RWPE2 (cell line): ENCODE measurements at regions not wholly inside any gene's neighbourhood (a gene's known extent, or its start where the extent isn't known, plus 50 kb on each side); places are given as distances from the start of the nearest gene placed in this dataset.

Source experiments
- ATAC-seq: fragments of 200-7000 bp; cut with Tn5 transposase; 3 replicates; pipeline ENCODE4 v1.9.1; 2021; ENCODE audit warnings: low read depth
- DNase-seq: peaks from one replicate; pipeline ENCODE4 v3.0.0-alpha.2; 2020; ENCODE audit warnings: low spot score
- H3K27ac ChIP-seq: fragments of 450-650 bp; 2 replicates; pipeline ENCODE4 v1.5.1; 2017; ENCODE audit warnings: mild to moderate bottlenecking; ENCODE audit not compliant: poor library complexity, severe bottlenecking
- H3K27me3 ChIP-seq: fragments of 250-450 bp; sonication (Bioruptor Pico); 2 replicates; pipeline ENCODE4 v1.5.1; 2021; ENCODE audit warnings: mild to moderate bottlenecking, moderate library complexity; ENCODE audit not compliant: insufficient read depth, poor library complexity, severe bottlenecking
- H3K36me3 ChIP-seq: fragments of 250-450 bp; sonication (Bioruptor Pico); 2 replicates; pipeline ENCODE4 v1.5.1; 2020; ENCODE audit warnings: low read depth, mild to moderate bottlenecking, moderate library complexity
- H3K4me1 ChIP-seq: fragments of 250-450 bp; sonication (Bioruptor Pico); 2 replicates; pipeline ENCODE4 v1.5.1; 2021; ENCODE audit warnings: mild to moderate bottlenecking, moderate library complexity; ENCODE audit not compliant: insufficient read depth, poor library complexity, severe bottlenecking
- H3K4me3 ChIP-seq: fragments of 250-450 bp; sonication (Bioruptor Pico); 2 replicates; pipeline ENCODE4 v1.5.1; 2021; ENCODE audit warnings: mild to moderate bottlenecking, moderate library complexity; ENCODE audit not compliant: severe bottlenecking
- H3K9me3 ChIP-seq: fragments of 250-450 bp; sonication (Bioruptor Pico); 2 replicates; pipeline ENCODE4 v1.5.1; 2021; ENCODE audit warnings: mild to moderate bottlenecking, moderate library complexity; ENCODE audit not compliant: severe bottlenecking
- TF ChIP-seq, protein P1 (sequence below): fragments of 450-650 bp; IDR thresholded peaks from one replicate; pipeline ENCODE4 v1.5.1; 2017; ENCODE audit warnings: mild to moderate bottlenecking, moderate library complexity; ENCODE audit not compliant: poor library complexity, severe bottlenecking

GRCh38 chr14:50045039-50045711, 71.2 kb downstream of the VCPKMT start:
- no peaks in the 10 kb centered on the region for H3K27me3 ChIP-seq
- no peak for ATAC-seq
- H3K27ac ChIP-seq, result peak overlapping the region; percentile 16
- H3K4me1 ChIP-seq, result peaks cover 16% of the 10 kb centered on the region
- H3K9me3 ChIP-seq, result no peaks in the 10 kb centered on the region
- no peak for DNase-seq
- no peaks in the 10 kb centered on the region for H3K36me3 ChIP-seq
- TF ChIP-seq, protein P1, sequence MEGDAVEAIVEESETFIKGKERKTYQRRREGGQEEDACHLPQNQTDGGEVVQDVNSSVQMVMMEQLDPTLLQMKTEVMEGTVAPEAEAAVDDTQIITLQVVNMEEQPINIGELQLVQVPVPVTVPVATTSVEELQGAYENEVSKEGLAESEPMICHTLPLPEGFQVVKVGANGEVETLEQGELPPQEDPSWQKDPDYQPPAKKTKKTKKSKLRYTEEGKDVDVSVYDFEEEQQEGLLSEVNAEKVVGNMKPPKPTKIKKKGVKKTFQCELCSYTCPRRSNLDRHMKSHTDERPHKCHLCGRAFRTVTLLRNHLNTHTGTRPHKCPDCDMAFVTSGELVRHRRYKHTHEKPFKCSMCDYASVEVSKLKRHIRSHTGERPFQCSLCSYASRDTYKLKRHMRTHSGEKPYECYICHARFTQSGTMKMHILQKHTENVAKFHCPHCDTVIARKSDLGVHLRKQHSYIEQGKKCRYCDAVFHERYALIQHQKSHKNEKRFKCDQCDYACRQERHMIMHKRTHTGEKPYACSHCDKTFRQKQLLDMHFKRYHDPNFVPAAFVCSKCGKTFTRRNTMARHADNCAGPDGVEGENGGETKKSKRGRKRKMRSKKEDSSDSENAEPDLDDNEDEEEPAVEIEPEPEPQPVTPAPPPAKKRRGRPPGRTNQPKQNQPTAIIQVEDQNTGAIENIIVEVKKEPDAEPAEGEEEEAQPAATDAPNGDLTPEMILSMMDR, result no peak
- H3K4me3 ChIP-seq, result no peak overlapping the region

DNA sequence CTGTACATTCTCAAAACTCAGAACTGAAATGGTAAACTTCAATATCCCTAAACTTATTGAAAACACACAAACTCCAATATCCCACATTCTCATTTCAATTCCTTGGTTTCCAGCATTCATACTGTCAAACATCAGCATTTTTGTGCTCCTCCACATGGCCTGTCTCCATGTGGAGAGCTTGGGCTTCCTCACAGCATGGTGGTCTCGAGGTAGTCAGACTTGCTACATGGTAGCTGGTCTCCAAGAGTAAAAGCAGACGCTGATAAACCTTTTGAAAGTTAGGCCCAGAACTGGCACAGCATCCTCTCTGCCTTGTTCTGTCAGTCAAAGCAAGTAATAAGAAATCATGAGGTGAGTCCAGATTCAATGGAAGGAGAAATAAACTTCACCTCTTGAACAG, 70.5 kb downstream of the VCPKMT start:
- Histone ChIP-seq H3K27ac (no peak overlapping the region), H3K4me3 (no peak overlapping the region), H3K36me3 (no peaks in the 10 kb centered on the region), H3K27me3 (no peaks in the 10 kb centered on the region), H3K4me1 (peaks cover 9% of the 10 kb centered on the region), H3K9me3 (no peaks in the 10 kb centered on the region)
- DNase-seq, result no peak
- no peak for ATAC-seq
- TF ChIP-seq, protein P1, result no peak

DNA sequence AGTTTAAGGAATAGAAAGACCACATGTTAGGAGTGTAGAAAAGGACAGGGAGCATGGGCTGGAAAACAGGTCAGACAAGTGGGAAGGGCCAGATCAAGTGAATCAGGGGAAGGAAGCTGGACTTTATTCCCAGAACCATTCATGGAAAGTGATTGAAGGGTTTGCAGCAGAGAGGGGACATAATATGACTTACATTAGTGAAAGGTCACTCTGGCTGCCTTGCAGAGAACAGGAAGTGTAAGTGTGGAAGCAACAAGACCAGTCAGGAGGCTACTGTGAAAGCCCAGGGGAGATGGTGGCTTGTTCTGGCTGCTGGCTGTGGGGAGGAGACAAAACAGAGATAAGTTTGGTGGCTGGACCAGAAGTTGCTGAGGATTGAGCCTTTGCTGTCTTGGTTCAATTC, 69.1 kb downstream of the VCPKMT start:
- Histone ChIP-seq H3K27ac (no peak overlapping the region), H3K4me3 (no peak overlapping the region), H3K4me1 (peaks cover 7% of the 10 kb centered on the region), H3K27me3 (no peaks in the 10 kb centered on the region), H3K9me3 (no peaks in the 10 kb centered on the region), H3K36me3 (no peaks in the 10 kb centered on the region)
- ATAC-seq (0 out of 3 replicates have a peak, but pooled peaks have one; percentile 42), DNase-seq (no peak)
- TF ChIP-seq, protein P1, result no peak

DNA sequence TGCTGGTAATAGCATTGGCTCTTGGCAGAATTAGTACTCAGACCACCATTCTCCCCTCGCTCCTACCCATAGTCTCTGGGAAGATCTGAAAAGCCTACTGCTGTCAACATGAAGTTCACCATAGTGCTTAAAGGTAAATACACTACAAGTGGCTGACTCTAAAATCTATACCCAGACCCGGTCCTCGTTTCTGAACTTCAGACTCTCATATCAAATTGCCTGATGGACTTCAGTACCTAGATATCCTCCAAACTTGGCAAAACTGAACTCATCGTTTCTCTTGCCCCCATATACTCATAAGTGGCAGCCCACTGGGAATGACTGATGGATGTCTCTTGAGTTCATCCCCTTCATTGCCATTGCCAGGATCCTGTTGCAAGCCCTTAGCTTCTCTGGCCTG, 67.3 kb downstream of the VCPKMT start:
- H3K4me3 ChIP-seq, result no peak overlapping the region
- peaks cover 7% of the 10 kb centered on the region for H3K4me1 ChIP-seq
- no peaks in the 10 kb centered on the region for H3K36me3 ChIP-seq
- TF ChIP-seq, protein P1, result no peak
- DNase-seq, result no peak
- ATAC-seq, result no peak
- H3K27ac ChIP-seq, result no peak overlapping the region
- no peaks in the 10 kb centered on the region for H3K9me3 ChIP-seq
- no peaks in the 10 kb centered on the region for H3K27me3 ChIP-seq
